Adipocyte (in vitro differentiated cells): ENCODE measurements at regions not wholly inside any gene's neighbourhood (a gene's known extent, or its start where the extent isn't known, plus 50 kb on each side); places are given as distances from the start of the nearest gene placed in this dataset.

Experiments used
- DNase-seq: peaks from one replicate; pipeline ENCODE4 v3.0.0-alpha.2; 2015; ENCODE audit warnings: low read depth
- H3K27me3 ChIP-seq: replicated peaks from 2 replicates; pipeline ENCODE4 v1.7.0; 2013; ENCODE audit warnings: mild to moderate bottlenecking, low read length, moderate library complexity; ENCODE audit not compliant: control insufficient read depth, insufficient read depth
- H3K36me3 ChIP-seq: 2 replicates; pipeline ENCODE4 v1.7.0; 2013; ENCODE audit warnings: low read length, mild to moderate bottlenecking, moderate library complexity; ENCODE audit not compliant: control insufficient read depth, insufficient read depth, severe bottlenecking
- H3K4me1 ChIP-seq: 2 replicates; pipeline ENCODE4 v1.7.0; 2013; ENCODE audit warnings: mild to moderate bottlenecking, low read length, moderate library complexity; ENCODE audit not compliant: control insufficient read depth, insufficient read depth
- H3K4me3 ChIP-seq: 2 replicates; pipeline ENCODE4 v1.7.0; 2013; ENCODE audit warnings: mild to moderate bottlenecking, low read length, moderate library complexity
- H3K9ac ChIP-seq: 2 replicates; pipeline ENCODE4 v1.7.0; 2013; ENCODE audit warnings: mild to moderate bottlenecking, low read length, moderate library complexity
- H3K9me3 ChIP-seq: 2 replicates; pipeline ENCODE4 v1.7.0; 2013; ENCODE audit warnings: mild to moderate bottlenecking, low read length, moderate library complexity; ENCODE audit not compliant: control insufficient read depth

DNA sequence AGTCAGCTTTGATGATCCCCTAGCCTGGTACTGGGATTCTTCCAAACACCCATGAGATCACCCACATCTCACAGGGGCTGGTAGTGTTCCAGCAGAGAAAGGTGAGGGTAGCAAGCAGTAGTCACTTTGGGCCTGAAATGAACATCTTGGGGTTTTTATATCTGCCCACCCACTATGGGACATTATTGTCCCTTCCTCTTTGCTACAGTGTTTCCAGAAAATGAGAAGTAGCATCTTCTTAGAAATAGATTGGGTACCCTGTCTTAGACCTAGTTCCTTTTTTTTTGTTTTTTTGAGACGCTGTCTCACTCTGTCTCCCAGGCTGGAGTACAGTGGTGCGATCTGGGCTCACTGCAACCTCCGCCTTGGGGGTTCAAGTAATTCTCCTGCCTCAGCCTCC, 249.2 kb upstream of the ANKRD55 start:
- peaks cover 4% of the 10 kb centered on the region for H3K4me1 ChIP-seq
- H3K36me3 ChIP-seq, result no peaks in the 10 kb centered on the region
- H3K27me3 ChIP-seq, result no peaks in the 10 kb centered on the region
- peaks cover 11% of the 10 kb centered on the region for H3K9me3 ChIP-seq
- DNase-seq, result no peak
- H3K4me3 ChIP-seq, result no peak overlapping the region
- H3K9ac ChIP-seq, result no peak overlapping the region

DNA sequence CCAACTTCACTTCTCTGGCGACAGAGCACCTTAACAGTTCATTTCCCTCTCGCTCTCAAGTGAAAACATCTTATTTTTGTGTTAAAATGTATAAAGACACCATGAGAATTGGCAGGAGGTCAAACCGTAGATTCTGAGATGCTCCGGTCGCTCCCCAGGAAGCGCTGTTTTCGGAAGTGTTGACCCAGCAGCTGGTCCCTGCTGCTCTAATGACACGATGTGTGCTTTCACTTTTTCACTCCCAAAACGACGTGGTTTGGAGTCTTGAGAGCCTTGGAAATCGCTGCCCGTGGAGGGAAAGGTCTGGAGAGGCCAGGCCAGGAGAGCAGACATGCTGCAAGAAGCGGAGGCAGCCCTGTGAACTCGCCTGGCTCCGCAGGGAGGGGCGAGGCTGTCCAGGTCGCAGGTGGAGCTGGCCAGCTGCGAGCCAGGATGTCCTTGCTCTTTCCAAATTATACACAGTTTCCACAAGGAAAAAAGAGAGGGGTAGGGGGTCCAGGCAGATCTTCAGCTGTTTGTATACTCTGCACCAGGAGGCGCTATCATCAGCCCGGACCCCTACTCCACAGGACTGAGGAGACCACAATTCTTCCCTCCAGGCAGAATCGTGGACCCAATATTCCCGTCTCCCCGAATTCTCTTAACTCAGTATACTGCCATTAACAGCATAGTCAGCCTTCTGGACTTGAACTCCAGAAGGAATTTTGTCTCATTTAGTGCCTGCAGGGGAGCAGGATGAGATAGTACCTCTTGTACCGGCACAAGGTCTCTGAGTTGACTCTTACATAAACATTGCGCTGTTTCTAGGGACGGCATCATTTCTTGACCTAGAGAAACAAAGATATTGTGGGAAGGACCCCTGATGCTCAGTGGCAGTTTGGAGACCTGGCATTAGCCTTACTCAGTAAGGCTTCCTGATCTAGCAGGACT, 248.6 kb upstream of the ANKRD55 start:
- H3K27me3 ChIP-seq, result no peaks in the 10 kb centered on the region
- H3K4me1 ChIP-seq, result peaks cover 4% of the 10 kb centered on the region
- H3K4me3 ChIP-seq, result peak overlapping the region; percentile 77
- H3K36me3 ChIP-seq, result no peaks in the 10 kb centered on the region
- H3K9me3 ChIP-seq, result peaks cover 5% of the 10 kb centered on the region
- DNase-seq, result peak; percentile 59
- peak overlapping the region; percentile 69 for H3K9ac ChIP-seq

DNA sequence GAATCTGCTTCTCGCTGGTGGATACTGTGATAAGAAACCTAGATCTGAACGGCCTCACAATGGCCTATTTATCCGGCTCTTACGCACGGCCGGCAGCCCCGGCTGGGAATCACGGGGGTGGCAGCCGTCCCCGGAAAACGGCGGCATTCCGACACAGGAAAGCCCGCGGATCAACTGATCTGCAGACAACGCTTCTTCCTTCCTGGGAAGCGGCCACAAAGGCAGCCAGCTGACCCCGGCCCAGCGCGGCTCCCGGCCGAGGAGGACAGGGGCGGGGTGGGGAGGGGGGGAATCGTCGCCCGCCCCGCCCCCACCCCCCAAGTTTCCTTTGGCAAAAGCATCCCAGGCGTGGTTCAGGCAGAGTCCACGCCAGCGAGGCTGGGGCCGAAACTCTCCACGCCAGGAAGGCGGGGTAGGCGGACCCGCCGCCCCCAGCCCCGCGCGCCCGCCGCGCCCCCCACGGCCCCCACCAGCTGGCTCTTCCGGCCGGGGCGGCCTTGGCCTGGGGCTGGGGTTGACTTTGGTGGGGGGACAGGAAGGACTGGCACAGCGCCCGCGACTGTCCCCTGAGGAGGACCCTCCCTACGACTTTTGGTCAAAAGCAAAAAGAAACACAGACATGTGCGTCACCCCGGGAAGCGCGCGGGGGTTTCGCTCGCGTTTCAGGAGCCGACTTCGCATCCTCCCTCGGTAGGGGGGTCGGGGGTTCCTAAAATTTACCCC, 247.7 kb upstream of the ANKRD55 start:
- DNase-seq, result peak; percentile 78
- Histone ChIP-seq H3K9ac (peak overlapping the region; percentile 69), H3K9me3 (no peaks in the 10 kb centered on the region), H3K4me3 (peak overlapping the region; percentile 77), H3K27me3 (no peaks in the 10 kb centered on the region), H3K4me1 (peaks cover 4% of the 10 kb centered on the region), H3K36me3 (no peaks in the 10 kb centered on the region)

DNA sequence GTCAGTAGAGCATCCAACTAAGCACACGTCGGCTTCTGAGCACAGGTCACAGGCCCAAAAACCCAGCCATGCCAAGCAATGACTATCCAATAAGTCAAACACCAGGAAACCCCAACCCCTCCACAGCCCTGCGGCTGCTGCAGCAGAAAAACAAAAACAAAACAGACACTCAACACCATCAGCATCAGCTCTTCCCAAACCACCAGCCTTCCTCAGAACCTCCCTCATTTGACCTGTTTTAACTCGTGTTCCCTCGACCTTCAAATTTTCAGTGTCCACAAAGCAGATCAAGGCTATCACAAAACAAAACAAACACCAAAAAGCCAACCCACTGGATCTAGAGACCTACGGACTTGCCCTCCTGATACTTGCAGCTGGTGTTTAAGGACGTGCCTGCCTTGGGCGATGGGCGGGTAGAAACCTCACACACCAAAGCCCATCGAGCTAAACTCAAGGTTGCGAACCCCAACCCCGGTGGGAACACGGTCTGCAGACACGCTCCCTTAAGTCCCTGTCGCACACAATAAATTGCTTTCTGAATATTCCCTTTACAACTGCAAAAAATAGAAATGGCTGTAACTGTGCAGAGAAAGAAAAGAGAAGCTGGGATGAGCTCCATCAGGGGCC, 247.1 kb upstream of the ANKRD55 start:
- Histone ChIP-seq H3K9me3 (no peaks in the 10 kb centered on the region), H3K4me3 (peak overlapping the region; percentile 73), H3K9ac (peak overlapping the region; percentile 68), H3K27me3 (no peaks in the 10 kb centered on the region), H3K36me3 (no peaks in the 10 kb centered on the region), H3K4me1 (peaks cover 4% of the 10 kb centered on the region)
- no peak for DNase-seq

DNA sequence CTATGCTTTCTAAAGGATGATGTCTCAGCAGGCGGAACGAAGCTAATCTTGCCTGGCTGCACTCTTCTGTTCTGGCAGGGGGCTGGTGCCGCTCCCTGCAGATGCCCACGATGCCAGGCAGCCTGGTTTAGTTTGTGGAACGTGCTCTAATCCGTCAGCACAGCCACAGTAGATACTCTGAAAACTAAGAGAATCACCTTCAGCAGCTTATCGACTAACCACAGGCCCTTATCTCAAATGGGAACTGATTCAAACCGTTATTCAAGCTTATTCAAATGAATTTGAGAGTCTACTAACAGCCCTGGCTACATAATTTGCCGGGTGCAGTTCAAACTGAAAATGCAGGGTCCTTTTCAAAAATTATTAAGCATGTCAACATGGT, 246.6 kb upstream of the ANKRD55 start:
- H3K9me3 ChIP-seq, result no peaks in the 10 kb centered on the region
- H3K27me3 ChIP-seq, result no peaks in the 10 kb centered on the region
- no peak overlapping the region for H3K9ac ChIP-seq
- H3K4me3 ChIP-seq, result no peak overlapping the region
- H3K4me1 ChIP-seq, result peaks cover 4% of the 10 kb centered on the region
- DNase-seq, result no peak
- H3K36me3 ChIP-seq, result no peaks in the 10 kb centered on the region

DNA sequence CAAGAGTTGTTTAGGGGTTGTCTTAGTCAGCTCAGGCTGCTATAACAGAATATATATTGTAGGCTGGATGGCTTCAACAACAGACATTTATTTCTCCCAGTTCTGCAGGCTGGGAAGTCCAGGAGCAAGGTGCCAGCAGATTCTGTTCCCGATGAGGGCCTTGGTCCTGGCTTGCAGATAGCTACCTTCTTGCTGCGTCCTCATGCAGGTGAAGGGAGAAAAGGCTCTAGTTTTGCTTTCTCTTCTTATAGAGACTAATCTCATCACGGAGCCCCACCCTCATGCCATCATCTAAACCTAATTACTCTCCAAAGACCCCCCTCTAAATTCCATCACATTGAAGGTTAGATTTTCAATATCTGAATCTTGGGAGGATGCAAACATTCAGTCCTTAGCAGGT, 246.0 kb upstream of the ANKRD55 start:
- H3K27me3 ChIP-seq, result no peaks in the 10 kb centered on the region
- no peak overlapping the region for H3K4me3 ChIP-seq
- peaks cover 4% of the 10 kb centered on the region for H3K4me1 ChIP-seq
- no peak overlapping the region for H3K9ac ChIP-seq
- no peaks in the 10 kb centered on the region for H3K9me3 ChIP-seq
- H3K36me3 ChIP-seq, result no peaks in the 10 kb centered on the region
- DNase-seq, result no peak

DNA sequence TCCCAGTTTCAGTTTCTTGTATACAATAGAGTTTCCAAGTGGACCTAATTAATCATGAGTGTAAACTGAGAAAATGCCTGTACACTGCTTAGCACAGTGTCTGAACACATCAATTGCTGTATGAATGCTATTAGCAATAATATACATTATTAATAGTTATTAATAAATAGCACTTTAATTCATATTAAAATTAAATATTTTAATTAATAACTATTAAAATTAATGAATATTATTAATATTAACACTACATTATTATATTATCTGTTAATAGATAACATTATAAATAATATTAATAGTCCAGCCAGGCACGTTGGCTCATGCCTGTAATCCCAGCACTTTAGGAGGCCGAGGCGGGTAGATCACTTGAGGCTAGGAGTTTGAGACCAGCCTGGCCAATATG, 244.9 kb upstream of the ANKRD55 start:
- no peaks in the 10 kb centered on the region for H3K9me3 ChIP-seq
- DNase-seq, result no peak
- no peaks in the 10 kb centered on the region for H3K27me3 ChIP-seq
- no peak overlapping the region for H3K4me3 ChIP-seq
- H3K9ac ChIP-seq, result no peak overlapping the region
- no peaks in the 10 kb centered on the region for H3K36me3 ChIP-seq
- H3K4me1 ChIP-seq, result peaks cover 4% of the 10 kb centered on the region

DNA sequence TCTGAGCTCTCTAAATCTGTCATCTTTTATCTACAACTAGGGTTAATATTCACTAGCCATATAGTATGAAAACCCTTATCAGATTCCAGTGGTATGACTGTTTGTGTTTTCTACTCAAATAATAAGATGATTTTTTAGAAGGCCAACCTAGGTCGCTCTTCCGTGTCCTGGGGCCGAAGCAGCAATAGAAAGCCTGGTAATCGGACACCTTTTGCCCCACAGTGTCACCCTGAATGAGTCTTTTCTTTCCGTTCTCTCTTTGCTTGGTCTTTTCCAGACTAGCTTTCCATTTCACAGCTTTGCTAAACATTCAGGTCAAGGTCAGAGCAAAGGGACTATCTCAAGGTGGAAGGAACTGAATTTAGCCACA, 243.3 kb upstream of the ANKRD55 start:
- no peak overlapping the region for H3K9ac ChIP-seq
- H3K9me3 ChIP-seq, result no peaks in the 10 kb centered on the region
- H3K27me3 ChIP-seq, result no peaks in the 10 kb centered on the region
- peaks cover under 1% of the 10 kb centered on the region for H3K4me1 ChIP-seq
- no peaks in the 10 kb centered on the region for H3K36me3 ChIP-seq
- H3K4me3 ChIP-seq, result no peak overlapping the region
- no peak for DNase-seq

DNA sequence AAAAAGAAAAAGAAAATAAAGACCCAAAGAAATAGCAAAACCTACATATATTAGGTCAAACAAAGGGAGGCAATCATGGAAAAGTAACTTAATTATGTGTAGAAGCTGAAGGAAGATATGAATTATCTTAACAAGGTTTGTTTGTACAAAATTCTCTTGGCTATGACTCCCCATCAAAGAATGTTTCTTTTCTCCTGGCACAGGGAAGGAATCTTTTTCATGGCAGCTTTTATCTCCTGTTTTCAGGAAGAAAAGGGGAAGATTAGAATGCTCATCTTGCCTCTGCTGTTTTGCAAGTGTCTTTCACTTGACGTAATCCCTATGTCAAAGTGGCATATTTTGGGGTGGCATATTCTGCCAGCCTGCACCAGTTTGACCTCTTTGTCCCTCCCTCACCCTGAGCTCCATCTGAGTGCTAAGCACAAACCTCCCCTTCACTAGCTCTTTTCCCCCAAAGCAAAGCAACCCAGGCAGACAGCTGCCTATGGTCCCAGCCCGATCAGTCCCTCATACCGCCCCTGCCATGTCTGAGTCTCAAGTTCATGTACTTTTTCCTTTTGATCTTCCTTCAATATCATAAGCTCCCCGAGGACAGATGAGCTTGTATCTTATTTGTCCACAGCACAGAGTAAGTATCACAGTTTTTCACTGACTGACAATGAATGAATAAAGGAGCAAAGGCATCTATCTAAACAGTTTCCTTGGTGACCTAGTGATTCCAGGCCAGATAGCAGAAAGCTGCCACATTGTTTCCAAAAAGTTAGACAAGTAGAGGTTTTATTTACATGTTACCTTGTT, 242.8 kb upstream of the ANKRD55 start:
- Histone ChIP-seq H3K27me3 (no peaks in the 10 kb centered on the region), H3K36me3 (no peaks in the 10 kb centered on the region), H3K9me3 (no peaks in the 10 kb centered on the region), H3K4me3 (no peak overlapping the region), H3K4me1 (no peaks in the 10 kb centered on the region), H3K9ac (no peak overlapping the region)
- peak; percentile 19 for DNase-seq

DNA sequence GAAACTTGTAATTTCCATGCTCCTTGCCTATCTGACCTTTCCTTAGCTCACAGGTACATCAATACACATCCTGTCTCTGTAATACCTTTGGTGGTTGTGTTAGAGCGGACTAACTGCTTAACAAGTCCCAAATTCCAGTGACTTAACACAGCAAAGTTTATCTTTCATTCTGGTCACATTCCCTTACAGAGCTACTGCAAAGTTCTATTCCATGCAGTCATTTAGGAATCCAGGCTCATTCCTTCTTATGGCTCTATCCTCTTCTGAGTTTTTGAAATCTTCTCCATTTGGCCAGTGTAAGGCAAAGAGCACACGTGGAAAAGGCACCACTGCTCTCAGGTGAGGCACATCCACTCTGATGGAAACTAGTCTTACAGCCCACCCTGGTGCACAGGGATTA, 238.6 kb upstream of the ANKRD55 start:
- Histone ChIP-seq H3K36me3 (no peaks in the 10 kb centered on the region), H3K27me3 (peaks cover 17% of the 10 kb centered on the region), H3K9ac (no peak overlapping the region), H3K9me3 (no peaks in the 10 kb centered on the region), H3K4me3 (no peak overlapping the region), H3K4me1 (no peaks in the 10 kb centered on the region)
- no peak for DNase-seq

DNA sequence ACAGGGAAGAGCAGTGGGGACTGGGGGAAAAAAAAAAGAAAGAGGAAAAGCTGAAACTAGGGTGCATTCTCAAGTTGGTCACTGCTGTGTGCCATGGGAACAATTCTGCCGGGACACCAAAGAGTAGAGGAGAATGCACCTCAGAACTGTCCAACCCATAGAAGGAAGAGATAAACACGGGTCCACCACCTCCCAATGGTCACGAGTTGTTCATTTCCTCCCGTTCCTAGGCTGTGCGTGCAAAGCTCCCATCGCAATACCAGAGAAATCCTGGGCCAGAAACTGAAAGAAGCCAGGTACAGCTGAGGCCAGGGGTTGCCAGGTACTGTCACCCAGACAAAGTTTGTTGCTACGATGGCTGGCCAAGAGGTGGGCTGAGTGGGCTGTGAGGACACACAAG, 236.9 kb upstream of the ANKRD55 start:
- no peak overlapping the region for H3K4me3 ChIP-seq
- peaks cover 17% of the 10 kb centered on the region for H3K27me3 ChIP-seq
- no peaks in the 10 kb centered on the region for H3K9me3 ChIP-seq
- no peak overlapping the region for H3K9ac ChIP-seq
- peaks cover 7% of the 10 kb centered on the region for H3K4me1 ChIP-seq
- DNase-seq, result no peak
- no peaks in the 10 kb centered on the region for H3K36me3 ChIP-seq
